Right lobe of liver (tissue), 4 donors: ENCODE measurements at regions not wholly inside any gene's neighbourhood (a gene's known extent, or its start where the extent isn't known, plus 50 kb on each side); places are given as distances from the start of the nearest gene placed in this dataset.

Experiments used
- CTCF ChIP-seq, 4 donors: fragments of 200-600 bp in 3 of 4; fragments of 450-650 bp in 1 of 4; IDR thresholded peaks; one replicate each; pipeline versions ENCODE4 v1.5.1 to v1.8.0; 2016 to 2022; ENCODE audit warnings: antibody characterized with exemption in 4 of 4, mild to moderate bottlenecking in 2 of 4
- POLR2A ChIP-seq: fragments of 450-650 bp; IDR thresholded peaks from one replicate; pipeline ENCODE4 v1.6.1; 2017; ENCODE audit warnings: antibody characterized with exemption, mild to moderate bottlenecking
- donor health status: DM: no; HTN: no; CAD: no.
- donor health status: DM: no; HTN: no; CAD: no.
- donor health status: DM: no; HTN: yes; CAD: no.

GRCh38 chr14:44774396-44774795, 187.4 kb downstream of the KLHL28 start:
- TF ChIP-seq CTCF (IDR thresholded peaks at IDR 0.05): no peak
- TF ChIP-seq POLR2A: no peak
